ENCODE measurements at regions not wholly inside any gene's neighbourhood (a gene's known extent, or its start where the extent isn't known, plus 50 kb on each side); places are given as distances from the start of the nearest gene placed in this dataset.

DNA sequence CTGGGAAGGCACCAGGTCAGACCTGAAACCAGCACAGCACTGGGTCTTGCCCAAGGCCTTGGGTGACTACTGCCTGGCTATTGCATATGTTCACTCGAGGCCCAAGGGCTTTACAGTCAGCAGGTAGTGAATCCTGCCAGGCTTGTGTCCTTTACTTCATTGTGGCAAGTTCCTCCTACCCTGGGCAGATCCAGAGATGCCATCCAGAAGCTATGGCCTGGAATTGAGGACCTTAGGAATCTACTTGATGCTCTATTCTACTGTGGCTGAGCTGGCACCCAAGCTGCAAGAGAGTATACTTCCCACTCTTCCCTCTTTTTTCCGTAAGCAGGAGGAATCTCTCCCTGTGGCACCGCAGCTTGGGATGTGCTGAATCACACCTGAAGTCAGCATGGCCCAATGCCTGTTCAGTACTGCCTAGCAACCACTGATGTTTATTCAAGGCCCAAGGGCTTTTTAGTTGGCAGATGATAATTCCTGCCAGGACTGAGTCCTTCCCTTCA is 246.7 kb upstream of the CTBP2 start:
- TF ChIP-seq, protein P1, sequence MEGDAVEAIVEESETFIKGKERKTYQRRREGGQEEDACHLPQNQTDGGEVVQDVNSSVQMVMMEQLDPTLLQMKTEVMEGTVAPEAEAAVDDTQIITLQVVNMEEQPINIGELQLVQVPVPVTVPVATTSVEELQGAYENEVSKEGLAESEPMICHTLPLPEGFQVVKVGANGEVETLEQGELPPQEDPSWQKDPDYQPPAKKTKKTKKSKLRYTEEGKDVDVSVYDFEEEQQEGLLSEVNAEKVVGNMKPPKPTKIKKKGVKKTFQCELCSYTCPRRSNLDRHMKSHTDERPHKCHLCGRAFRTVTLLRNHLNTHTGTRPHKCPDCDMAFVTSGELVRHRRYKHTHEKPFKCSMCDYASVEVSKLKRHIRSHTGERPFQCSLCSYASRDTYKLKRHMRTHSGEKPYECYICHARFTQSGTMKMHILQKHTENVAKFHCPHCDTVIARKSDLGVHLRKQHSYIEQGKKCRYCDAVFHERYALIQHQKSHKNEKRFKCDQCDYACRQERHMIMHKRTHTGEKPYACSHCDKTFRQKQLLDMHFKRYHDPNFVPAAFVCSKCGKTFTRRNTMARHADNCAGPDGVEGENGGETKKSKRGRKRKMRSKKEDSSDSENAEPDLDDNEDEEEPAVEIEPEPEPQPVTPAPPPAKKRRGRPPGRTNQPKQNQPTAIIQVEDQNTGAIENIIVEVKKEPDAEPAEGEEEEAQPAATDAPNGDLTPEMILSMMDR (IDR thresholded peaks at IDR 0.05): no peak
- no peak for TF ChIP-seq POLR2A (IDR thresholded peaks at IDR 0.05)
